ENCODE measurements at regions not wholly inside any gene's neighbourhood (a gene's known extent, or its start where the extent isn't known, plus 50 kb on each side); places are given as distances from the start of the nearest gene placed in this dataset.
"Not testable (repeated sequence)": the region's sequence is repeated elsewhere in the genome, so short reads cannot be mapped to it uniquely, and the experiment has no call there.

DNA sequence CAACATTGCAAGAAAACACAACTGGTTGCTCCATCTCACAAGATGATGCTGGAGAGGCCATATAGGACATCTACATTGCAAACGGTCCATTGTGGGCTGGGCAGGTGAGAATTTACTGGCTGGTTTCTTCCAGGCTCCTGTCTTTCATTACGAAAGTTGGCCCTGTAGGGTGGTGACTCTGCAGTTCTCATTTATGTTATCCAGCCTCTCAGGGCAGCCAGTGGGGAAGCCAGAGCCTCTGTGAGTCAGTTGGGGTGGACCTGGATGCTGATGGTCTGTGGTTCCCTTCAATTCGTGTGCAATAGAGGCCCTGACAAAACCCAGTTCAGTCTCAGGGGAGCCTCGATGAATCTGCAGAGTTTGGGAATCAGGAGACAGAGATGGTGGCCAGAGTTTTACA lies 341.0 kb upstream of the CCL2 start:
- no peak for DNase-seq

DNA sequence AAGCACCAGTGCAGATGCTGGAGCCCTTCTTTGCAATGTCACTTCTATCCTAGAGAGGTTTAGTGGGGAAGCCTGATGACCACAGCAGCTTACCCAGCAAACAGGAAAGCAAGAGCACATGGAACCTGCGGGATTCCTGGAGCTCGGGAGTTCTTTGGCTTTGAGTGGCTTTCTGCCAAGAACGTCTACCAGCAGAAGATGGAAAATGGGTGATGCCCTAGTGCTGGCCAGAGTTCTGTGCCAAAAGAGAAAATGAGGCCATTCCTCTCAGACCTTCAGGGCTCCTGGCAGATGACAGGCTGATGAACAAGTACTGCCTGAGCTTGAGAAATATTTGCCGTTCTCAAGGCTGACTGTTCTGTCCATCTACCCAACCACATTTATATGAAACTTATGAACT lies 332.1 kb upstream of the CCL2 start:
- no peak for DNase-seq

DNA sequence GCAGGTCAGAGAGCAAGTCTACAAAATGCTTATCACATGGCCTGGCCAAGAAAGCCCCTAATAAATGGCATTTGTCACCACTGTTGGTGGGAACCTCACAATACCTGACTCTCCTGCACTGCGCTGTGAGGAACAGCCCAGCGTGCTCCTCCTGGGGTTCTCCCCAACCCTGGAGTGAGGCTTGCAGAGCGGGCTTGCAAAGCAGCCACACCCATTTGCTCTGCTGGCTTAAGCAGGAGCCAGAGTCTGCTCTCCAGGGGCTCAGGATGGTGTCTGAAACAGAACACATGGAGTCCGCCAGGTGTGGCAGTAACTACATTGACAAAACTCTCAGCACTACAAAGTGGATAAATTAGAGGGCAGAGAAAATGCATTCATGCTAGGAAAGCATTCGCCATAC lies 331.0 kb upstream of the CCL2 start:
- DNase-seq = no peak

DNA sequence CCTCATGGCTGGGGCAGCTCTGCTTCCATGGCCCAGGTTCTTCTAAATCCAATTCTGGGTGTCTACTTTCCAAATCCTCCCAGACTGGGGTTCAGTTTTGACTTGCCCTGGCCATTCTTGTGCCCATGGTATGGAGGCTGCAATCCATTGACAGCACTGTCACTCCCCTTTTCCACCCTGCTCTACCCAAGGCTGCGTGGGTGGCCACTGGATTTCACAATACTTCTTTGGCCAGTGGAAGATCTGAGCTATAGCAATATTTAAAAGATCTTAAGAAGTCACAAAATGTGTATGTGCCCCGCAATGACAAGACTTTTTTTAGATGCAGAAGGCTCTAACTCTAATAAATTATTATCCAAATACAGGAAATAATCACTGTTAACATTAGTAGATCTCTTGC lies 329.4 kb upstream of the CCL2 start:
- DNase-seq = no peak

DNA sequence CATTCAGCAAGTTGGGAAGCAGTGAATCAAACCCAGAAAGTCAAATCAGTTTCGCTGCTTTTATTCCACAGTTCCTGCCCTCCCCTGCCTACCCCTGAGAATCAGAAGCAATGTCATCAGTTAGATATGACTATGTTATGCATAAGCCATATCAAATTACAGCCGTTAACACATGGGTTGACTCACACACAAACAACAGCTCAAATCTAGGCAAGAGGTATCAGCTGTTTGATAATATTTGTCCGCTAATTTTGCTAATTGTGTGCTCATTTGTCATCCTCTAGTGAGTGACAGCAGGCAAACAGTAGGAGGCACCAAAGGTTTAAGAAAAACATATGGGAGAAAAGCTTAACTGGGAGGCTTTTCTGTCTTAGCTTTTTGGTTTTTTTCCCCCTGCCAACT lies 327.4 kb upstream of the CCL2 start:
- DNase-seq = no peak

DNA sequence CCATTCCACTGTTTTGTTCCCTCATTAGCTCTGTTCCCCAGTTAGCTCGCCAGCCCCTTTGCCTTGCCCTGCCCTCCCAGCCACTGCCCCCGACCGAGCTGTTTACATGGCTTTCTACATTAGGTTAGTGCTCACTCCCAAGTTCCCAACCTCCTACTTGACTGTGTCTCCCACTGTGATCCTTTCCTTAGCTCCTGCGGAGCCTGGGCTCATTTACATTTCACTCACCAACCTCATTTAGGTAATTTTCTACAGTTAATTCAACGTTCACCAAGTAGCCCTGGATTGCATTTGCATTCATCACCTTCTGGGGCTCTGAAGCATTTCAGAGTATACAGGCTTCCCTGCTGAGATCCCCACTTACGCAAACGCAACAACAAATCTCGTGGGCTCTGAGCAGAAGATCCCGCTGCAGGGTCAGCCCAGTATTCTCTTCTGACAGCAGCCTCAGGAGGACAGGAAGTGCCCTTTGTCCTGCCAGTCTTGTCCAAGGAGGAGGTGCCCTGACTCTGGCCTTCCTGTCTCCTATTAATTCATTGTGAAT lies 325.8 kb upstream of the CCL2 start:
- DNase-seq = no peak

DNA sequence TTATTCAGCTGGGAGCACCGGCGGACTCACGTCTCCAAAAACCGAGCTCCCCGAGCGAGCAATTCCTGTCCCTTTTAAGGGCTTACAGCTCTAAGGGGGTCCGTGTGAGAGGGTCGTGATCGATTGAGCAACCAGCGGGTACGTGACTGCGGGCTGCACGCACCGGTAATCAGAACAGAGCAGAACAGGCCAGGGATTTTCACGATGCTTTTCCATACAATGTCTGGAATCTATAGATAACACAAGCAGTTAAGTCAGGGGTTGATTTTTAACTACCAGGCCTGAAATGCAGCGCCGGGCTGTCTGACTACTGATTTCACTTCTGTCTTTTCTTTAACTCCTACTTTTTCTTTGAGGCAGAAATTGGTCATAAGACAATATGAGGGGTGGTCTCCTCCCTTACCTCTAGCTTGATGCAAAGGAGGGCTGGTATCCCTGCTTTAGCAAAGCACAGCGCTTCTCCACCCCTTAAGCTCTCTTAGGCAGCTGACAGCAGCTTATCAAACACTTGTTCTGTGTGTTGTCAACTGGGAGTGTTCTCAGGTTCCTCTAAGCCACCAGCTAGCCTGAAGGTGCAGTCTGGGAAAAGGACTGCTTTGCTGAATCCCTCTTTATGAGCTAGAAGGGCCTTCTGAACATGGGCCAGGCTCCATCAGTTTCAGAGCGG lies 323.8 kb upstream of the CCL2 start:
- DNase-seq = not testable (repeated sequence)

DNA sequence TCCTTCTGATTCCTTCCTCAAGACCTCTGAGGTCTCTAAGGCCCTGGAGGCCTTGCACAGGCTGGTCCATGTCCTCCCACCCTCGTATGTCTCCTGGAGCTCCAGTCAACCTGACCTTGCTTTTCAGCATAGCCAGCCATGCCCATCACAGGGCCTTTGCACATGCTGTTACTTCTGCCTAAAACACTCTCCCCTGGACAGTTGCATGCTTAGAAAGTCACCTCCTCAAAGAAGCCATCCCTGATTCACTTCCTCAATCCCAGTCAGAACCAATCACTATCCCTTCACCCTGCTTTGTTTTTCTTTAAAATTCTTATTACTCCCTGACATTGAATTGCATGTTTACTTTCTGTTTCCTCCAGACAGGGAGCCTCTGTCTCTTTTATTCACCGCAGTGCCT lies 322.1 kb upstream of the CCL2 start:
- no peak for DNase-seq

DNA sequence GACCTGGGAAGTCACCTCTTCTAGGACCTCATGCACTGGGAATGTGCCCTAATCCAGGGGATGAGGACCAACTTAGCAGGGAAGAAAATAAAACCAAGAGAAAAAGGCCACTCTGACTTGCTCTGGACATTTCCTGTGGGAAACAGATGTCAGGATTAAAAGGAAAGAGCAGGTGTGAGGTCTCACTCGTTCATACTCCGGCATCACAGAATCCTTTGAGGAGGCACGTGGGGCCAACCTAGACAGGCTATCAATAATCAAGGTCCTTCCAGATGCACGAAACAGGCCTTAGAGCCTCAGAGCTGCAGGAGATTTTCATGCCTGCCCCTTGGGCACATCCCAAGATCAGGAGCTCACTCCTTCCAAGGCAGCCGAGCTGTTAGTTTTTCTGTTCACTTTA lies 321.5 kb upstream of the CCL2 start:
- no peak for DNase-seq

DNA sequence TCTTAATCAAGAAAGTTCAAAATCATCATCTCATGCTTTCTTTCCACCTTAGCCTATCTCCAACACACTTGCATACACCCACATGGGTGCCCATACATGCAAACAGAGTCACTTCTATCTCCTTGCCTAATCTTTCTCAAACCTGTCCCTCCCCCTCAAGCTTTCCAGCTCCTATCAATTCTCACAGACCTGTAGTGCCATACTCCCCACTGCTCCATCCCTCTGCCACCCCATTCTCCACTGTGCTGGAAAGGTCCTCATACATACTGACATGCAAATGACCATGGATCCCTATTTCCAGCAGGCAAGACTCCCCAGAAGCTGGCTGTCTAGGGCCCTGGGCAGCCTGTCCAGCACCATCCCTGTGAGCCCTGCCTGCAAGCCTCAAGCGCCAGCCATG lies 320.4 kb upstream of the CCL2 start:
- DNase-seq = no peak

DNA sequence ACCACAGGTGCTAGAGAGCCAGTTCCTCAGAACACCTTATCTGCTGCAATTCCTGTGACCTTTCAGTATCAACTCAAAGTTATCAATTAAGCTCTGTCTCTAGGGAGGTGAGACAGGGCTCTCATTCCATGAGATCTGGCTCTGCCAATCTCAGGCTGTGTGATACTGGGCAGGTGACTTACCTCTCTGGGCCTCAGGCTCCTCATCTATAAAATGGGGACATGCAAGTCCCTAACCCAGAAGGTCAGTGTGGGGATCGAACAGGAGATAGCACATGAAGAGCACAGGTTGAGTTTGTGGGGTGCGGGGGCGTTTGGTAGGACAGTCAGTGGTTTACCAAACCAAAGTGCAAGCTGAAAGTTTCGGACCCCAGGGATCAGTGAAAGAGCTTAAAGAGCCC lies 319.3 kb upstream of the CCL2 start:
- DNase-seq = no peak

DNA sequence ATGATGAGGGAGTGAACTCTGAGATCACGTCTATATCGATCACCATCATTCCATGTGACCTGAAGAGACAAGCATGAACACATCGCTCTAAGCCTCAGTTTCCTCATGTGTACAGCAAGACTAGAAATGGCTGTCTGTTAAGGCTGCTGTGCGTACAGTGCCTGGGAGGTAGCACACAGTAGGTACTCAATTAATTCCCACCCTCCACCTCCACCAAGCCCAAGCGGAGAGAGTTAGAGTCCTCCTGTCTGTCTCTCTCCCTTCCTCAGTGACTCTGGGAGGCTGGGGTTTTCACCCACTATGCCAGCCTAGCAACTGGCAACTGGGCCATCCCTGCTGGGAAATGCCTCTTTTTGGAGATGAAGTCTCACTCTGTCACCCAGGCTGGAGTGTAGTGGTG lies 318.3 kb upstream of the CCL2 start:
- no peak for DNase-seq

DNA sequence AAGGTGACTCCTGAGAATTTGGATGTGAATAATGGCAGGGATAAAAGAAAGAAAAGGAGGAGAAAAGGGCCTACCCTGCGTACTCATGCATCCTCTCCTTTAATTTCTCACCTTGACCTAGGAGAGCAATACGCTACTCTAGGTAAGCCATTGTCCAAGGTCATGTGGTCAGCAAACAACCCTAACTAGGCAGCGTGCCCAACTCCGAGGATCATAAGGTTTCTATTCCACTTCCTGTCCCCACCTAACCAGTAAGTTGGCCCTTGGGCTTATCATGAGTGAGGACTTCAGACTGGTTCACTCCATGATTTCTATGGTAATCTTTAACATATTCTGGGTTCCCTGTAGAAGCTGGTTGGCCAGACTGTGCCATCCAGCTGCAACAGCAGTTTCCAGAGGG lies 315.1 kb upstream of the CCL2 start:
- no peak for DNase-seq

DNA sequence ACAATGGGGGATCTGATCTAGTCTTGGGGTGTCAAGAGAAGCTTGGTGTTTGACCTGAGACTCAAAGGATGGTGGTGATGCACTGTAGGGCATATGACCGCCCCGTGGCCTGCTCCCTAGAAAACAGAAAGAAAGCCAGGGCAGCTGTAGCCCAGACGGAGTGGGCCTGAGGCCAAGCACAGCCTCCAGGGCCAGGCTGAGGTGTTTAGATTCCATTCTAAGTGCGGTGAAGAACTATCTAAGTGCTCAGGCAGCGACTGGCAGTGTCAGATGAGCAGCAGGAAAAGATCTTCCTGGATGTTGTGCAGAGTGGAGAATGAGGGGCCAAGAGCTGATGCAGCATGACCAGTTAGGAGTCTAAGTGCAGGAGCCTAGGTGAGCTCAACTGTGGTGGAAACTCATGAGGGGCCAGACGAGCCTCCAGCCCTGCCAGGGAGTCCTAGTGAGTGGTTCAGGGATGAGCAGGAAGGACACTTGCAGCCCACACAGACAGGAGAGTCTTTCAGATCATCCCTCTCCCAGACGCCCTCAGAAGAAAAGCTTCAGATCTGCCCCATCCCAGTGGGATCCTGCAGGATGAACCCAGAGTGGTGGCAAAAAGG lies 314.2 kb upstream of the CCL2 start:
- no peak for DNase-seq

DNA sequence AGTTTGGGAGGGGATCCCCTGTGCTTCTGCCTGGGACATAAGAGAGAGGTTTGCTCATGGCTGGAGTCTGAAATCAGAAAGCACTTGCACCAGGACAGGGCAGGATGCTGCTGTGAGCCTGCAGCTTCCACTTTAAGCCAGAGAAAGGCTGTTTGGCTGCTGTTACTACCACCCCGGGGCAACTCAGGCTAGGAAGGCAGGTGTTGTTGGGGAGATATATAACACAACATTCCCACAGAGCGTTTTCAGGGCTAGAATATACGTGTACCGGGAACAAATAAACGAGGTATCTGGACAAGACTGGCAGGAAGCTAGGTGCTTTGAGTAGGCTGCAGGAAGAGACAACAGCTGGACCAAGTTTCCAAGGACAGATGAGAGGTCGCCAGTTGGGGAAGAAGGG lies 313.3 kb upstream of the CCL2 start:
- no peak for DNase-seq

DNA sequence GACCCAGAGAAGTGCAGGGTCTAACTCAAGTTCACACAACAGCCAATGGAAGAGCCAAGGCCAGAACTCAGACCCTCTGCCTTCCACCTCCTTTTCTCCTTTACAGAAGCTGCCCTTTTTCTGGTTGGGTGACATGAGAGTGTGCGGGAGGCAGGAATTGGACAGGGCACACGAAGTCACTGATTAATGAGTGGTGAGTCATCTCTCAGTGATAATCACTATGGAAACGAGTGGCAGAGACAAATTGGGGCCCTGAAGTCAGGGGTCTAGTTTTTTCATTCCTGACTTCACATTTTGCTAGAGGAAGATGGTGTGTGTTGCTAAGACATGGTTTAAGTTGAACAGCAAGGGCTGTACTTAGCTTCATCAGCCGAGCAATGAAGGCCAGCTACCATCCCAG lies 312.7 kb upstream of the CCL2 start:
- DNase-seq = no peak

DNA sequence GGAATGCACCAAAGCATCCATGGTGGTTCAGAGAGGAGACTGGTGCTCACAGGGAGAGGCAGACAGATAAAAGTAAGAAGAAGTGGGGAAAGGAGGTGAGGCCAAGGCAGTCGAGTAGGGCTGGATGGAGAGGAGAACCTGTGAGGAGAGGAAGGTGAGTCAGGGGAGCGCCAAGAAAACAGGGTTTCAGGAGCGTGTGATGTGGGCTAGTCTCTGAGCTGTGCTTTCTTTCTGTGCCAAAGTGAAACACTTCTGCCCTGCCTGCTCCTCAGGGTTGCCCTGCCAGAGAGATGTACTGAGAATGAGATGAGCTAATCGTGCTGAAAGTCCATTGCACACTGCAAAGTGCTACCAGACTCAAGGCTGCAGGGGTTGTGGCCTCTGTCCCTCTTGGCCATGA lies 310.7 kb upstream of the CCL2 start:
- no peak for DNase-seq

DNA sequence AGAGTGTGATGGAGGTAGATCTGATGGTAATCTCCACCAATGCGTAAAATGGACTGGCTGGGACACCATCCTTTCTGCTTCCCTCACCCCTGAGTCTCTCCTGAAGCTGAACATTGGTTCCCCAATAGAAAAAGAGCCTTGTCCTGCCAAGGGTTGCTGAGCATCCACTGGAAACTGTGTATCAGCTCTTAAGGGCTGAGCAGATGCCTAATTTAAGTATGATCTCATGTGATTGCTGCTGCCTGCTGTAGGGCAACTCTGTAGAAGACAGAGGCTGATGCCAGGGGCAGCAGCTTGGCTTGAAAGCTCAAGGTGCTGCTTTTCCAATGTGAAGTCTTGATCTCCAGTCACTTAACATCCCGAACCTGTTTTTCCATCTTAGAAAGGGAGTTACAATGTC lies 310.3 kb upstream of the CCL2 start:
- DNase-seq = no peak

DNA sequence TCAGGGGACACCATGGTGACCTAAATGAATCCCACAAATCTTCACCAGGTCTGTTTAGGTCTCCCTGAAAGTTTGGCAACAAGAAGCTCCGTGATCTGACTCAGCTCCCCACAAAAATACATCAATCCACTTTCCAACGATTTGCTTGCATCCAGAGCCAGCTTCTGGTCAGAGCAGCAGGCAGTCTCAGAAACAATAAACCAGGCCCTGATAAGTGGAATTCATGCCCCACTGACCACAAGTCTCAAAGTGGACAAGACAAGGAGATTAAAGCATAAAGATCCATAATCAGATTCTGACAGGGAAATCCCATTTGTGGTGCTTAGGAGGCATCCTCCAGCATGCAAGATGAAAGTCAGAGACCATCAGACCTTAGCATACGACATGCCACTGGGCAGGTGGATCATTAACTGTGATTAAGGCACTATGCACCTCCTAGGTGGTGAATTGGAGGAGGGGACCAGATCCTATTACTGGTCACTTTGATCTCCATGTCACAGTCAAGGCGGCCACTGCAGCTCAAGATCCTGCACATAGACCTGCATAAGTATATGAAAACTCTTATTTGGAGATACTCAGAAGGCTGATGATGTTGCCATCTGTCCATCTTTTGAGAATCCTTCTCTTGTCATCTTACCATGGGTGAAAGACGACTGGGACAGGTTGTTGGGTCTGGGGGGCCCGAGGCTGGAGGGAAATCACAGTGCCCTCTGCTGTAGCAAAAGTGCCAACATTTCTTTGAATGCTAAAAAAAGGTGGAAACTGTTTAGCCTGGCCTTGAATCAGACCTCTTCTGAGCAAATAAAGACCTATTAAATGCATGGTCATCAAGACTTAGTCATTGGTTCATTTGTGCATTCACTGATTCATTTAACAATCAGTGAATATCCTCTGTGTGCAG lies 309.2 kb upstream of the CCL2 start:
- DNase-seq = no peak

DNA sequence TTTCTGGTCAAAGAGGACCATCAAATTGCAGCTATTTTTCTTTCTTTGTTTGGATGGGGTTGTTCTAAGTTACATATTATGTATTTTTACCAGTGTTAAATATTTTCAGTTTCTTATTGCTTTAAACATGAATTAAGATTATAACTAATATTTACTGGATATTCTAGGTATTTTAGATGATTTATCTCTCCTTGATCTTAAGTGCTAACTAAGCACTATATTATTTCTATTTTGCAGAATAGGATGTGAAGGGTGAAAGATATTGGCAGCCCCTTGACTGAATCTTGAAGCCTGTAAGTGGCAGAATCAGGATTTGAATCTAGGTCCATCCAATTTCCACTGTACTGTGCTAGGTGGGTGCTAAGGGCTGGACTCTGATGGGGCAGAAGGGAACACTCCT lies 307.3 kb upstream of the CCL2 start:
- DNase-seq = no peak

DNA sequence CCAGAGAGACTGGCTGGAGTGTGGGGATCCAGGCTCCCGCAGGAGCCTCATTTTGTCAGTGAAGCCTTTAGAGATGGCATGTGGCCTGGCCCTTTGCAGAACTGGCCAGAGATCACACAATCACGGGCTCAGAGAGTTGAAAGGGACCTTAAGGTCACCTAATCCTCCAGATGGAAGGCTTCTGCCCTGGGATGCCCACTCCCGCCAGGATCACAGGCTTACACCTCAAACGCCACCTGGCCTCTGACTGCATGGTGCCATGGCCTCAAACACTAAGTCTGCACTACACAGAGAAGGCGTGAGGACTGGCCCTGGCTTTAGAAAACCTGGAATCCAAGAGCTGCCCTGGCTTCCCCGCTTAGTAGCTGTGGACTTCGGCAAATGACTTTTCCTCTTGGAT lies 306.8 kb upstream of the CCL2 start:
- no peak for DNase-seq

DNA sequence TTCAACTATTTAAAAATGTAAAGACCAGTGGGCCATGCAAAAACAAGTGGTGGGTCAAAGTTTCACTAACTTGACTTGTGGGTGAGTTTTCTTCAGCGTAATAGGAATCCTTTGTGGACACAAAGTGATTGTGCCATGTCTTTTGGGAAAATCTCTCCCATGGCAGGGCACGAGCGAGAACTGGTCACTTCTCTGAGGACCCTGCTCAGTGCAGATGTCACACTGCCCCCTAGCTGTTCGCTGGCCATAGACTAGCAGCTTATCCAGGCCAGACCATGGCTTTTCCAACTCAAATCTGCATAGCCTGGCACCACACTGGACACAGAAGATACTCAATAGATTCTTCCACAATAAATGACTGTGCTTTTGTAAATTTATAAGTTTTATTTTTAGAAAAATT lies 306.0 kb upstream of the CCL2 start:
- no peak for DNase-seq

DNA sequence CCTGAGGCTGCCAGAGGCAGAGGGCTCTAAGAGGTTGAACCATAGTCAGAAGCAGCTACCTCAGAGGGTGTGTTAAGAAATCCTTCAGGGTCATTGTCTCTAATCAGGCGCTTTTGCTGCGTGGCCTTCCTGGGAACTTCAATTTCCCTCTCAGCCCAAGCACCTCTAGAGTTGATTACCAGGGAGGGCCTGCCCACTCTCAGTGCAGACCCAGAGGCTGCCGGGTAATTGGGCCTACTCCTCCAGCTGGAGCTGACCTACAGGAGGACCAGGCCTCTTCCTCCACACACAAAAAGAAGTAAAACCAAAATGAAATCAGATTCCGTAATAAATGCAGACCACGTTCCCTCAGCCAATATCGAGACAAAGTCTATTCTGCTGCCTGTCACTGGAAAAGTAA lies 305.0 kb upstream of the CCL2 start:
- no peak for DNase-seq

DNA sequence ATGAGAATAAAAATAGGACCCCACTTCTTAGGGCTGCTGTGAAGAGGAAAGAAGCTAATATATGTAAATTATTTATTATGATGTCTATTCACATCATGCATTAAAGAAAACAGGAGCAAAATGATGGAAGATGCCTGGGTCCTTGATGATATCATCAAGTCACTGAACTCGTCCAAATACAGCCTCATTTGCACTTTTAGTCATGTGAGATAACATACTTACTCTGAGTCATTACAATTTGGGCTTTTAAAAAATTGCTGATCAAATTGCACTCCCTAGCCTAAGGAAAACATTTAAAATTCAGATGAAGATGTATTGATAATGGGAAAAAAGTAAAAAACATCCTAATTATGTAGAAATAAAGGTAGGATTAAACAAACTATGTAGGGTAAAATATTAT lies 302.7 kb upstream of the CCL2 start:
- DNase-seq = no peak

Data from activated T-cell treated with anti-CD3 and anti-CD28 coated beads, Interleukin-2, amount 50 U/mL, for 1 hour (primary cell).